RWPE1 (cell line): ENCODE measurements at regions not wholly inside any gene's neighbourhood (a gene's known extent, or its start where the extent isn't known, plus 50 kb on each side); places are given as distances from the start of the nearest gene placed in this dataset.
"Not testable (repeated sequence)": the region's sequence is repeated elsewhere in the genome, so short reads cannot be mapped to it uniquely, and the experiment has no call there.

Experiments
- CTCF ChIA-PET: fragments of 350-600 bp; sonication (Branson Sonifier 250); formaldehyde crosslinking; extraction: SDS; loops from one replicate; lab custom pipeline; 2021; lab: Yijun Ruan, JAX
- POLR2A ChIA-PET: fragments of 400-600 bp; formaldehyde crosslinking; extraction: SDS; loops from one replicate; lab custom pipeline; 2020; ENCODE audit warnings: antibody characterized with exemption; ENCODE audit not compliant: low non-redundant PET; lab: Yijun Ruan, JAX
- DNase-seq: peaks from one replicate; pipeline ENCODE4 v3.0.0; 2012; ENCODE audit warnings: low spot score
- H3K27ac ChIP-seq: fragments of 450-650 bp; 2 replicates; pipeline ENCODE4 v1.5.1; 2017
- CTCF ChIP-seq: fragments of 450-650 bp; conservative IDR thresholded peaks from 2 replicates; pipeline ENCODE4 v1.5.1; 2017; ENCODE audit warnings: low read depth, mild to moderate bottlenecking

- DNase-seq: no peak
- ChIA-PET POLR2A (no interaction called here), CTCF (no interaction called here)
- TF ChIP-seq CTCF: no peak
- no peak overlapping the region for H3K27ac ChIP-seq
Measured at GRCh38 chrX:13381514-13381913, 61.7 kb upstream of the ATXN3L start.

GRCh38 chrX:13380211-13380610 is 60.4 kb upstream of the ATXN3L start:
- TF ChIP-seq CTCF: no peak
- CTCF ChIA-PET: no interaction called here
- POLR2A ChIA-PET: no interaction called here
- DNase-seq: peak; percentile 41
- H3K27ac ChIP-seq: no peak overlapping the region

- DNase-seq, H3K27ac ChIP-seq, CTCF ChIA-PET, POLR2A ChIA-PET: not testable (repeated sequence)
Measured at GRCh38 chrX:13378562-13379518, 59.0 kb upstream of the ATXN3L start.

- TF ChIP-seq CTCF: no peak
- no peak for DNase-seq
- peak overlapping the region; percentile 77 for H3K27ac ChIP-seq
- POLR2A ChIA-PET: no interaction called here
- CTCF ChIA-PET: no interaction called here
Measured at GRCh38 chrX:13377550-13377934, 57.7 kb upstream of the ATXN3L start.

GRCh38 chrX:13376857-13377549 is 57.1 kb upstream of the ATXN3L start:
- POLR2A ChIA-PET: no interaction called here
- no peak for TF ChIP-seq CTCF
- peak; percentile 6 for DNase-seq
- peak overlapping the region; percentile 77 for H3K27ac ChIP-seq
- CTCF ChIA-PET: no interaction called here

GRCh38 chrX:13375596-13375995 is 55.7 kb upstream of the ATXN3L start:
- peak overlapping the region; percentile 49; the same call in 1 of the 2 replicates for H3K27ac ChIP-seq
- DNase-seq, CTCF ChIA-PET: not testable (repeated sequence)
- POLR2A ChIA-PET: interaction anchor here (0.7 kb wide), 1 partner anchor 34 kb away, joined by 3 read pairs; no protein-coding TSS in a partner anchor

GRCh38 chrX:13374364-13374763 is 54.5 kb upstream of the ATXN3L start:
- CTCF ChIA-PET: no interaction called here

More at GRCh38 chrX:13374364-13374763, 54.5 kb upstream of the ATXN3L start:
- POLR2A ChIA-PET: no interaction called here
- TF ChIP-seq CTCF: no peak
- DNase-seq: no peak
- no peak overlapping the region for H3K27ac ChIP-seq
